ENCODE measurements at regions not wholly inside any gene's neighbourhood (a gene's known extent, or its start where the extent isn't known, plus 50 kb on each side); places are given as distances from the start of the nearest gene placed in this dataset.

DNA sequence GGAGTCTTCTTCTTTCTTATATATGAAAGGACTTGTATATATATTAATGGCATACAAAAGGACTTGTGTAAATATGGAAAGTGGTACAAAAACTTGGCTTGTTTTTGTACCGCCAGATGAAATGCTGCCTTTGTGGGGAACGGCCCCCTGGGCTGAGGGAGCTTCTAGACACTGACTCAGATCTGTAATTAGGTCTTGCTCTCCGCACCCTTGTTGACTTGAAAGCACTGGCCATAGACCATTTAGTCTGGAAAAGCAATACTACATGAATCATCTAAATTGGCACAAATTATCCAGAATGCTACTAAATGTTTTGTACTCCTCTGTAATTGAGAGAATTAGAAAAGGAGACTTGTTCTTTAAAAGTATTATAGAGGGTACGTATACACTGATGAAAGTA is 399.9 kb upstream of the RGS6 start:
- Histone ChIP-seq H3K4me3 (replicated peaks; ENCODE audit: insufficient read depth, low read length) (no peak overlapping the region), H3K27me3 (ENCODE audit: insufficient read depth, poor library complexity, severe bottlenecking) (no peaks in the 10 kb centered on the region), H3K27ac (replicated peaks) (no peak overlapping the region)
- TF ChIP-seq SPI1 (IDR thresholded peaks at IDR 0.05; ENCODE audit: borderline replicate concordance, low read depth) (no peak), GABPA (IDR thresholded peaks at IDR 0.05; ENCODE audit: low read depth) (no peak), POLR2AphosphoS5 (IDR thresholded peaks at IDR 0.05; ENCODE audit: low read depth) (no peak)
- TF ChIP-seq, protein P1, sequence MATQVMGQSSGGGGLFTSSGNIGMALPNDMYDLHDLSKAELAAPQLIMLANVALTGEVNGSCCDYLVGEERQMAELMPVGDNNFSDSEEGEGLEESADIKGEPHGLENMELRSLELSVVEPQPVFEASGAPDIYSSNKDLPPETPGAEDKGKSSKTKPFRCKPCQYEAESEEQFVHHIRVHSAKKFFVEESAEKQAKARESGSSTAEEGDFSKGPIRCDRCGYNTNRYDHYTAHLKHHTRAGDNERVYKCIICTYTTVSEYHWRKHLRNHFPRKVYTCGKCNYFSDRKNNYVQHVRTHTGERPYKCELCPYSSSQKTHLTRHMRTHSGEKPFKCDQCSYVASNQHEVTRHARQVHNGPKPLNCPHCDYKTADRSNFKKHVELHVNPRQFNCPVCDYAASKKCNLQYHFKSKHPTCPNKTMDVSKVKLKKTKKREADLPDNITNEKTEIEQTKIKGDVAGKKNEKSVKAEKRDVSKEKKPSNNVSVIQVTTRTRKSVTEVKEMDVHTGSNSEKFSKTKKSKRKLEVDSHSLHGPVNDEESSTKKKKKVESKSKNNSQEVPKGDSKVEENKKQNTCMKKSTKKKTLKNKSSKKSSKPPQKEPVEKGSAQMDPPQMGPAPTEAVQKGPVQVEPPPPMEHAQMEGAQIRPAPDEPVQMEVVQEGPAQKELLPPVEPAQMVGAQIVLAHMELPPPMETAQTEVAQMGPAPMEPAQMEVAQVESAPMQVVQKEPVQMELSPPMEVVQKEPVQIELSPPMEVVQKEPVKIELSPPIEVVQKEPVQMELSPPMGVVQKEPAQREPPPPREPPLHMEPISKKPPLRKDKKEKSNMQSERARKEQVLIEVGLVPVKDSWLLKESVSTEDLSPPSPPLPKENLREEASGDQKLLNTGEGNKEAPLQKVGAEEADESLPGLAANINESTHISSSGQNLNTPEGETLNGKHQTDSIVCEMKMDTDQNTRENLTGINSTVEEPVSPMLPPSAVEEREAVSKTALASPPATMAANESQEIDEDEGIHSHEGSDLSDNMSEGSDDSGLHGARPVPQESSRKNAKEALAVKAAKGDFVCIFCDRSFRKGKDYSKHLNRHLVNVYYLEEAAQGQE (IDR thresholded peaks at IDR 0.05; ENCODE audit: insufficient replicate concordance, low read depth) = no peak
- TF ChIP-seq, protein P2, sequence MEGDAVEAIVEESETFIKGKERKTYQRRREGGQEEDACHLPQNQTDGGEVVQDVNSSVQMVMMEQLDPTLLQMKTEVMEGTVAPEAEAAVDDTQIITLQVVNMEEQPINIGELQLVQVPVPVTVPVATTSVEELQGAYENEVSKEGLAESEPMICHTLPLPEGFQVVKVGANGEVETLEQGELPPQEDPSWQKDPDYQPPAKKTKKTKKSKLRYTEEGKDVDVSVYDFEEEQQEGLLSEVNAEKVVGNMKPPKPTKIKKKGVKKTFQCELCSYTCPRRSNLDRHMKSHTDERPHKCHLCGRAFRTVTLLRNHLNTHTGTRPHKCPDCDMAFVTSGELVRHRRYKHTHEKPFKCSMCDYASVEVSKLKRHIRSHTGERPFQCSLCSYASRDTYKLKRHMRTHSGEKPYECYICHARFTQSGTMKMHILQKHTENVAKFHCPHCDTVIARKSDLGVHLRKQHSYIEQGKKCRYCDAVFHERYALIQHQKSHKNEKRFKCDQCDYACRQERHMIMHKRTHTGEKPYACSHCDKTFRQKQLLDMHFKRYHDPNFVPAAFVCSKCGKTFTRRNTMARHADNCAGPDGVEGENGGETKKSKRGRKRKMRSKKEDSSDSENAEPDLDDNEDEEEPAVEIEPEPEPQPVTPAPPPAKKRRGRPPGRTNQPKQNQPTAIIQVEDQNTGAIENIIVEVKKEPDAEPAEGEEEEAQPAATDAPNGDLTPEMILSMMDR (IDR thresholded peaks at IDR 0.05; ENCODE audit: insufficient read depth, low read length) = no peak
- DNase-seq (ENCODE audit: low read depth in 1 of 2, low spot score in 1 of 2) = no peak

DNA sequence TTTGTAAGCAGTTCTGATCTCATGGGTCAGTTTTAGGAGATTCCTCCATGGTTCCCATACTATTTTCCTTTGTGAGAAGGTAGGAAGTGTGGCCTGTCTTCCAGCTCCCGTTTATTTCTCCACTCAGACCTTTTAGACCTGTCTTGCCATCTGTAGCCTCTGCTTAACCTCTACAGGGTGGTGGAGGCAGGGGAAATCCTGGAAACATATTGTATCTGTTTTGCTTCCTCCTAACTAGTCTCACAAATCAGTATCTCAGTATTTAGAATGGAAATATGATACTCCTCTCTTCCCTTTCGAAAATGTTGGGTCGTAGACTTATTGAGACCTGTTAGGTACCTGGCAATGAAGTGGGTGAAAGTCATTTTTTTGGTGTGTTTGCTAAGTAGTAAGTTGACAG is 399.4 kb upstream of the RGS6 start:
- Histone ChIP-seq H3K27ac (replicated peaks) (no peak overlapping the region), H3K27me3 (ENCODE audit: insufficient read depth, poor library complexity, severe bottlenecking) (no peaks in the 10 kb centered on the region), H3K4me3 (replicated peaks; ENCODE audit: insufficient read depth, low read length) (no peak overlapping the region)
- no peak for DNase-seq (ENCODE audit: low read depth in 1 of 2, low spot score in 1 of 2)
- TF ChIP-seq SPI1 (IDR thresholded peaks at IDR 0.05; ENCODE audit: borderline replicate concordance, low read depth) (no peak), GABPA (IDR thresholded peaks at IDR 0.05; ENCODE audit: low read depth) (no peak), POLR2AphosphoS5 (IDR thresholded peaks at IDR 0.05; ENCODE audit: low read depth) (no peak)
- TF ChIP-seq, protein P2 (IDR thresholded peaks at IDR 0.05; ENCODE audit: insufficient read depth, low read length) = no peak
- TF ChIP-seq, protein P1 (IDR thresholded peaks at IDR 0.05; ENCODE audit: insufficient replicate concordance, low read depth) = no peak

DNA sequence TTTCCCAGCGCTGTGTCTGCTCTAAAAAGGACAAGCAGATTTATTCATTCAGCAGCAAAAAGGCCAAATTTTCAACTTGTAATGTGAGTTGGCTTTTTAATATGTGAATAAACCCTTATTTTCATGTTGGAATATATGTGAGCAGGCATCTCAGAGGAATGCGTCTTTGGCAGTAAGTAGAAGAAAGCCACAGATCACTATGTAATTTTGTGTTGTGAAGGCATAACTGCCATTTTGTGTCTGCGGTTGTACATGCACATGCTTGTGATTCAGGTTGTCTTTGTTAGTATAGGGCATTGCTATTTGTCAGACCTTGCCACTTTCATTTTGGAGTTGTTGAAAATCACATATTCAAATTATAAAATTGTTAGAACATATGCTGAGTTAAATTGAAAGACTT is 398.8 kb upstream of the RGS6 start:
- no peak overlapping the region for H3K27ac ChIP-seq (replicated peaks)
- TF ChIP-seq SPI1 (IDR thresholded peaks at IDR 0.05; ENCODE audit: borderline replicate concordance, low read depth) (no peak), POLR2AphosphoS5 (IDR thresholded peaks at IDR 0.05; ENCODE audit: low read depth) (no peak), GABPA (IDR thresholded peaks at IDR 0.05; ENCODE audit: low read depth) (no peak)
- TF ChIP-seq, protein P2 (IDR thresholded peaks at IDR 0.05; ENCODE audit: insufficient read depth, low read length) = no peak
- TF ChIP-seq, protein P1 (IDR thresholded peaks at IDR 0.05; ENCODE audit: insufficient replicate concordance, low read depth) = no peak
- H3K4me3 ChIP-seq (replicated peaks; ENCODE audit: insufficient read depth, low read length) = no peak overlapping the region
- H3K27me3 ChIP-seq (ENCODE audit: insufficient read depth, poor library complexity, severe bottlenecking) = no peaks in the 10 kb centered on the region
- no peak for DNase-seq (ENCODE audit: low read depth in 1 of 2, low spot score in 1 of 2)
